GM12878 (cell line): ENCODE measurements at regions not wholly inside any gene's neighbourhood (a gene's known extent, or its start where the extent isn't known, plus 50 kb on each side); places are given as distances from the start of the nearest gene placed in this dataset.

Experiments used
- MTA2 ChIP-seq: fragments of 450-650 bp; IDR thresholded peaks from 2 replicates; pipeline ENCODE4 v1.6.1; 2016; ENCODE audit warnings: low read depth, mild to moderate bottlenecking, moderate library complexity
- POLR2AphosphoS5 ChIP-seq: IDR thresholded peaks from 2 replicates; pipeline ENCODE4 v1.6.1; 2011; ENCODE audit warnings: mild to moderate bottlenecking, low read length, inconsistent platforms
- YBX1 ChIP-seq: fragments of 450-650 bp; IDR thresholded peaks from 2 replicates; pipeline ENCODE4 v1.6.1; 2016; ENCODE audit warnings: antibody characterized with exemption
- TF ChIP-seq, protein P1 (sequence below): IDR thresholded peaks from 2 replicates; pipeline ENCODE4 v1.6.1; 2011; ENCODE audit warnings: low read depth, low read length, improper control_type of control experiment, borderline replicate concordance
- TF ChIP-seq, protein P2 (sequence below), 3 experiments: IDR thresholded peaks in 2 of 3; conservative IDR thresholded peaks in 1 of 3; 2 replicates each; pipeline ENCODE4 v1.5.1; 2011; ENCODE audit warnings: low read depth in 3 of 3, low read length in 3 of 3, mild to moderate bottlenecking in 3 of 3, control low read depth in 2 of 3, moderate library complexity in 2 of 3, inconsistent platforms in 1 of 3, mixed read lengths in 1 of 3; ENCODE audit not compliant: control insufficient read depth in 2 of 3, insufficient read depth in 1 of 3; ENCODE audit errors: extremely low read depth in 1 of 3
- TF ChIP-seq, protein P3 (sequence below): IDR thresholded peaks from 2 replicates; pipeline ENCODE4 v1.6.1; 2012; ENCODE audit warnings: low read depth, low read length, improper control_type of control experiment

DNA sequence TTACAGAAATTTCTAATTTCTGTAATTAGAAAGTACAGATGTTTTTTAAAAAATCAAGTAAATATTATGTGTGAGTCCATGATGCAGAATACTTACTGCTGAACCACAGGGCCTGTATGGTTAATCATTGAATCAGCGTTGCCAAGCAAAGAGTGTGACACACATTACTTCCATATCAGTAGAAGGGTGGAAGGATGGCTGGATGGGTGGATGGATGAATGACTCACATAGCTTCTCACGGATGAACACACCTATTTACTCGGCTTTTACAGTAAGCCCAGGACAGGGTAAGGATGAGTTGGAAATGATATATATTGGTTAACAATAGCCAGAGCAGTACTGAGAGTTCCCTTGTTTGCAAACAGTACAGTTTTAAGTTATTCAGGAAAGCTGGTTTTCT is 495.9 kb upstream of the RBFOX1 start:
- TF ChIP-seq, protein P1, sequence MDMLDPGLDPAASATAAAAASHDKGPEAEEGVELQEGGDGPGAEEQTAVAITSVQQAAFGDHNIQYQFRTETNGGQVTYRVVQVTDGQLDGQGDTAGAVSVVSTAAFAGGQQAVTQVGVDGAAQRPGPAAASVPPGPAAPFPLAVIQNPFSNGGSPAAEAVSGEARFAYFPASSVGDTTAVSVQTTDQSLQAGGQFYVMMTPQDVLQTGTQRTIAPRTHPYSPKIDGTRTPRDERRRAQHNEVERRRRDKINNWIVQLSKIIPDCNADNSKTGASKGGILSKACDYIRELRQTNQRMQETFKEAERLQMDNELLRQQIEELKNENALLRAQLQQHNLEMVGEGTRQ, result no peak
- TF ChIP-seq, protein P2, sequence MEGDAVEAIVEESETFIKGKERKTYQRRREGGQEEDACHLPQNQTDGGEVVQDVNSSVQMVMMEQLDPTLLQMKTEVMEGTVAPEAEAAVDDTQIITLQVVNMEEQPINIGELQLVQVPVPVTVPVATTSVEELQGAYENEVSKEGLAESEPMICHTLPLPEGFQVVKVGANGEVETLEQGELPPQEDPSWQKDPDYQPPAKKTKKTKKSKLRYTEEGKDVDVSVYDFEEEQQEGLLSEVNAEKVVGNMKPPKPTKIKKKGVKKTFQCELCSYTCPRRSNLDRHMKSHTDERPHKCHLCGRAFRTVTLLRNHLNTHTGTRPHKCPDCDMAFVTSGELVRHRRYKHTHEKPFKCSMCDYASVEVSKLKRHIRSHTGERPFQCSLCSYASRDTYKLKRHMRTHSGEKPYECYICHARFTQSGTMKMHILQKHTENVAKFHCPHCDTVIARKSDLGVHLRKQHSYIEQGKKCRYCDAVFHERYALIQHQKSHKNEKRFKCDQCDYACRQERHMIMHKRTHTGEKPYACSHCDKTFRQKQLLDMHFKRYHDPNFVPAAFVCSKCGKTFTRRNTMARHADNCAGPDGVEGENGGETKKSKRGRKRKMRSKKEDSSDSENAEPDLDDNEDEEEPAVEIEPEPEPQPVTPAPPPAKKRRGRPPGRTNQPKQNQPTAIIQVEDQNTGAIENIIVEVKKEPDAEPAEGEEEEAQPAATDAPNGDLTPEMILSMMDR (IDR thresholded peaks at IDR 0.05 in 2 of 3, conservative IDR thresholded peaks at IDR 0.05 in 1 of 3; ENCODE audit: control insufficient read depth in 2 of 3, extremely low read depth in 1 of 3, insufficient read depth in 1 of 3, low read depth in 3 of 3, low read length in 3 of 3), result no peak
- TF ChIP-seq, protein P3, sequence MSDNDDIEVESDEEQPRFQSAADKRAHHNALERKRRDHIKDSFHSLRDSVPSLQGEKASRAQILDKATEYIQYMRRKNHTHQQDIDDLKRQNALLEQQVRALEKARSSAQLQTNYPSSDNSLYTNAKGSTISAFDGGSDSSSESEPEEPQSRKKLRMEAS, result no peak
- TF ChIP-seq MTA2 (no peak), POLR2AphosphoS5 (no peak), YBX1 (no peak)
